GM21717 (cell line): ENCODE measurements at regions not wholly inside any gene's neighbourhood (a gene's known extent, or its start where the extent isn't known, plus 50 kb on each side); places are given as distances from the start of the nearest gene placed in this dataset.
"Not testable (repeated sequence)": the region's sequence is repeated elsewhere in the genome, so short reads cannot be mapped to it uniquely, and the experiment has no call there.

Source experiments
- ATAC-seq: cut with Tn5 transposase; IDR thresholded peaks from one replicate; pipeline ENCODE4 v1.9.1; 2021; ENCODE audit warnings: mild to moderate bottlenecking, moderate library complexity; ENCODE audit not compliant: unreplicated experiment

GRCh38 chr2:52113338-52113737 is 1081.4 kb upstream of the NRXN1 start:
- ATAC-seq: no peak

GRCh38 chr2:52112141-52112540 is 1080.2 kb upstream of the NRXN1 start:
- ATAC-seq: no peak

GRCh38 chr2:52107124-52107523 is 1075.2 kb upstream of the NRXN1 start:
- no peak for ATAC-seq

GRCh38 chr2:52097071-52097470 is 1065.1 kb upstream of the NRXN1 start:
- no peak for ATAC-seq

GRCh38 chr2:52084759-52085158 is 1052.8 kb upstream of the NRXN1 start:
- ATAC-seq: no peak

GRCh38 chr2:52083214-52083613 is 1051.3 kb upstream of the NRXN1 start:
- ATAC-seq: no peak

GRCh38 chr2:52082646-52083045 is 1050.7 kb upstream of the NRXN1 start:
- no peak for ATAC-seq

- ATAC-seq: no peak
Measured at GRCh38 chr2:52079602-52080001, 1047.7 kb upstream of the NRXN1 start.

- ATAC-seq: no peak
Measured at GRCh38 chr2:52077159-52077558, 1045.2 kb upstream of the NRXN1 start.

GRCh38 chr2:52074130-52074719 is 1042.3 kb upstream of the NRXN1 start:
- no peak for ATAC-seq

- ATAC-seq: no peak
Measured at GRCh38 chr2:52072949-52073348, 1041.0 kb upstream of the NRXN1 start.

GRCh38 chr2:52070665-52071064 is 1038.7 kb upstream of the NRXN1 start:
- ATAC-seq: no peak

- no peak for ATAC-seq
Measured at GRCh38 chr2:52064234-52064633, 1032.3 kb upstream of the NRXN1 start.

GRCh38 chr2:52054824-52055223 is 1022.9 kb upstream of the NRXN1 start:
- no peak for ATAC-seq

GRCh38 chr2:52036853-52037252 is 1004.9 kb upstream of the NRXN1 start:
- no peak for ATAC-seq

GRCh38 chr2:52036024-52036423 is 1004.1 kb upstream of the NRXN1 start:
- no peak for ATAC-seq

- ATAC-seq: no peak
Measured at GRCh38 chr2:52035391-52035790, 1003.5 kb upstream of the NRXN1 start.

GRCh38 chr2:52034706-52035105 is 1002.8 kb upstream of the NRXN1 start:
- ATAC-seq: no peak

GRCh38 chr2:52022006-52022405 is 990.1 kb upstream of the NRXN1 start:
- no peak for ATAC-seq

GRCh38 chr2:52017646-52018235 is 985.8 kb upstream of the NRXN1 start:
- no peak for ATAC-seq

GRCh38 chr2:52006821-52007366 is 975.0 kb upstream of the NRXN1 start:
- not testable (repeated sequence) for ATAC-seq

- no peak for ATAC-seq
Measured at GRCh38 chr2:52000151-52000855, 968.4 kb upstream of the NRXN1 start.
